ENCODE measurements at regions not wholly inside any gene's neighbourhood (a gene's known extent, or its start where the extent isn't known, plus 50 kb on each side); places are given as distances from the start of the nearest gene placed in this dataset.

DNA sequence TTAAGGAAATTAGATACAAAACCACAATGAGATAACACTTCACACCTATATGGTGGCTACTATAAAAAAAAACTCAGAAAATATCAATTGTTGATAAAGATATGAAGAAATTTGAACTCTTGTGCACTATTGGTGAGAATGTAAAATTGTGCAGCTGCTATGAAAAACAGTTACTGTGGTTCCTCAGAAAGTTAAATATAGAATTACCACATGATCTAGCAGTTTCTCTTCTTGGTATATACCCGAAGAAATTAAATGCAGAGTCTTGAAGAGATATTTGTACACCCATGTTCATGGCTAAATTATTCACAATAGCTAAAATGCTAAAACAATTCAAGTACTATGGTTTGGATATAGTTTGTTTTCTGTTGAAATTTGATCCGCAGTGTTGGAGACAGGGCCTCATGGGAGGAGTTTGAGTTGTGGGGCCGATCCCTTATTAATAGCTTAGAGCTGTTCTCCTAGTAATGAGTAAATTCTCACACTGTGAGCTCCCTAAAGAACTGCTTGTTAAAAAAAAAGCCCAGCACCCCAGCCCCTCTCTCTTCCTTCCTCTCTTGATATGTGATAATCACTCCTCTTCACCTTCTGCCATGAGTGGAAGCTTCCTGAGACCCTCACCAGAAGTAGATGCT is 1412.1 kb downstream of the PLA2G4A start:
- TF ChIP-seq, protein P1, sequence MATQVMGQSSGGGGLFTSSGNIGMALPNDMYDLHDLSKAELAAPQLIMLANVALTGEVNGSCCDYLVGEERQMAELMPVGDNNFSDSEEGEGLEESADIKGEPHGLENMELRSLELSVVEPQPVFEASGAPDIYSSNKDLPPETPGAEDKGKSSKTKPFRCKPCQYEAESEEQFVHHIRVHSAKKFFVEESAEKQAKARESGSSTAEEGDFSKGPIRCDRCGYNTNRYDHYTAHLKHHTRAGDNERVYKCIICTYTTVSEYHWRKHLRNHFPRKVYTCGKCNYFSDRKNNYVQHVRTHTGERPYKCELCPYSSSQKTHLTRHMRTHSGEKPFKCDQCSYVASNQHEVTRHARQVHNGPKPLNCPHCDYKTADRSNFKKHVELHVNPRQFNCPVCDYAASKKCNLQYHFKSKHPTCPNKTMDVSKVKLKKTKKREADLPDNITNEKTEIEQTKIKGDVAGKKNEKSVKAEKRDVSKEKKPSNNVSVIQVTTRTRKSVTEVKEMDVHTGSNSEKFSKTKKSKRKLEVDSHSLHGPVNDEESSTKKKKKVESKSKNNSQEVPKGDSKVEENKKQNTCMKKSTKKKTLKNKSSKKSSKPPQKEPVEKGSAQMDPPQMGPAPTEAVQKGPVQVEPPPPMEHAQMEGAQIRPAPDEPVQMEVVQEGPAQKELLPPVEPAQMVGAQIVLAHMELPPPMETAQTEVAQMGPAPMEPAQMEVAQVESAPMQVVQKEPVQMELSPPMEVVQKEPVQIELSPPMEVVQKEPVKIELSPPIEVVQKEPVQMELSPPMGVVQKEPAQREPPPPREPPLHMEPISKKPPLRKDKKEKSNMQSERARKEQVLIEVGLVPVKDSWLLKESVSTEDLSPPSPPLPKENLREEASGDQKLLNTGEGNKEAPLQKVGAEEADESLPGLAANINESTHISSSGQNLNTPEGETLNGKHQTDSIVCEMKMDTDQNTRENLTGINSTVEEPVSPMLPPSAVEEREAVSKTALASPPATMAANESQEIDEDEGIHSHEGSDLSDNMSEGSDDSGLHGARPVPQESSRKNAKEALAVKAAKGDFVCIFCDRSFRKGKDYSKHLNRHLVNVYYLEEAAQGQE (IDR thresholded peaks at IDR 0.05), result no peak
- TF ChIP-seq, protein P2, sequence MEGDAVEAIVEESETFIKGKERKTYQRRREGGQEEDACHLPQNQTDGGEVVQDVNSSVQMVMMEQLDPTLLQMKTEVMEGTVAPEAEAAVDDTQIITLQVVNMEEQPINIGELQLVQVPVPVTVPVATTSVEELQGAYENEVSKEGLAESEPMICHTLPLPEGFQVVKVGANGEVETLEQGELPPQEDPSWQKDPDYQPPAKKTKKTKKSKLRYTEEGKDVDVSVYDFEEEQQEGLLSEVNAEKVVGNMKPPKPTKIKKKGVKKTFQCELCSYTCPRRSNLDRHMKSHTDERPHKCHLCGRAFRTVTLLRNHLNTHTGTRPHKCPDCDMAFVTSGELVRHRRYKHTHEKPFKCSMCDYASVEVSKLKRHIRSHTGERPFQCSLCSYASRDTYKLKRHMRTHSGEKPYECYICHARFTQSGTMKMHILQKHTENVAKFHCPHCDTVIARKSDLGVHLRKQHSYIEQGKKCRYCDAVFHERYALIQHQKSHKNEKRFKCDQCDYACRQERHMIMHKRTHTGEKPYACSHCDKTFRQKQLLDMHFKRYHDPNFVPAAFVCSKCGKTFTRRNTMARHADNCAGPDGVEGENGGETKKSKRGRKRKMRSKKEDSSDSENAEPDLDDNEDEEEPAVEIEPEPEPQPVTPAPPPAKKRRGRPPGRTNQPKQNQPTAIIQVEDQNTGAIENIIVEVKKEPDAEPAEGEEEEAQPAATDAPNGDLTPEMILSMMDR (IDR thresholded peaks at IDR 0.05; ENCODE audit: low read depth, low read length, missing input control), result no peak
- TF ChIP-seq JUND (IDR thresholded peaks at IDR 0.05) (no peak), SP1 (IDR thresholded peaks at IDR 0.05) (no peak), YY1 (IDR thresholded peaks at IDR 0.05) (no peak), EGR1 (IDR thresholded peaks at IDR 0.05; ENCODE audit: low read depth in 2 of 2) (no peak), TAF1 (conservative IDR thresholded peaks at IDR 0.05) (no peak), RAD21 (IDR thresholded peaks at IDR 0.05) (no peak), GABPA (IDR thresholded peaks at IDR 0.05 in 1 of 2, conservative IDR thresholded peaks at IDR 0.05 in 1 of 2) (no peak), RXRA (IDR thresholded peaks at IDR 0.05) (no peak), HNF4G (IDR thresholded peaks at IDR 0.05) (no peak)
- TF ChIP-seq, protein P3, sequence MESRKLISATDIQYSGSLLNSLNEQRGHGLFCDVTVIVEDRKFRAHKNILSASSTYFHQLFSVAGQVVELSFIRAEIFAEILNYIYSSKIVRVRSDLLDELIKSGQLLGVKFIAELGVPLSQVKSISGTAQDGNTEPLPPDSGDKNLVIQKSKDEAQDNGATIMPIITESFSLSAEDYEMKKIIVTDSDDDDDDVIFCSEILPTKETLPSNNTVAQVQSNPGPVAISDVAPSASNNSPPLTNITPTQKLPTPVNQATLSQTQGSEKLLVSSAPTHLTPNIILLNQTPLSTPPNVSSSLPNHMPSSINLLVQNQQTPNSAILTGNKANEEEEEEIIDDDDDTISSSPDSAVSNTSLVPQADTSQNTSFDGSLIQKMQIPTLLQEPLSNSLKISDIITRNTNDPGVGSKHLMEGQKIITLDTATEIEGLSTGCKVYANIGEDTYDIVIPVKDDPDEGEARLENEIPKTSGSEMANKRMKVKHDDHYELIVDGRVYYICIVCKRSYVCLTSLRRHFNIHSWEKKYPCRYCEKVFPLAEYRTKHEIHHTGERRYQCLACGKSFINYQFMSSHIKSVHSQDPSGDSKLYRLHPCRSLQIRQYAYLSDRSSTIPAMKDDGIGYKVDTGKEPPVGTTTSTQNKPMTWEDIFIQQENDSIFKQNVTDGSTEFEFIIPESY (IDR thresholded peaks at IDR 0.05), result no peak
- TF ChIP-seq, protein P4, sequence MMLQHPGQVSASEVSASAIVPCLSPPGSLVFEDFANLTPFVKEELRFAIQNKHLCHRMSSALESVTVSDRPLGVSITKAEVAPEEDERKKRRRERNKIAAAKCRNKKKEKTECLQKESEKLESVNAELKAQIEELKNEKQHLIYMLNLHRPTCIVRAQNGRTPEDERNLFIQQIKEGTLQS (IDR thresholded peaks at IDR 0.05), result no peak
- TF ChIP-seq, protein P5, sequence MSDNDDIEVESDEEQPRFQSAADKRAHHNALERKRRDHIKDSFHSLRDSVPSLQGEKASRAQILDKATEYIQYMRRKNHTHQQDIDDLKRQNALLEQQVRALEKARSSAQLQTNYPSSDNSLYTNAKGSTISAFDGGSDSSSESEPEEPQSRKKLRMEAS (IDR thresholded peaks at IDR 0.05), result no peak

All from liver (tissue), 3 donors.